ENCODE measurements at regions not wholly inside any gene's neighbourhood (a gene's known extent, or its start where the extent isn't known, plus 50 kb on each side); places are given as distances from the start of the nearest gene placed in this dataset.

GRCh38 chr17:68101987-68102314, 66.4 kb downstream of the KPNA2 start:
- peak overlapping the region; percentile 91 to 96 for H3K4ac ChIP-seq (ENCODE audit: low read depth in 1 of 2, low read length in 2 of 2)
- H3K14ac ChIP-seq (ENCODE audit: low read length in 2 of 2), result peak overlapping the region in 1 of 2 experiments; percentile 98
- peak overlapping the region; percentile 86 for H3K9ac ChIP-seq (ENCODE audit: low read length)
- H2AFZ ChIP-seq (ENCODE audit: low read depth, low read length), result peak overlapping the region; percentile 81
- H4K8ac ChIP-seq (ENCODE audit: low read length), result peak overlapping the region; percentile 96
- WGBS, result 2% methylated on average over 13 of the region's 20 CpGs
- H2BK5ac ChIP-seq (ENCODE audit: low read depth, low read length, poor library complexity, severe bottlenecking), result no peak overlapping the region
- H3K23ac ChIP-seq (ENCODE audit: low read length in 2 of 2), result peak overlapping the region in 1 of 2 experiments; percentile 93
- H2BK12ac ChIP-seq (ENCODE audit: low read length in 2 of 2), result peak overlapping the region in 1 of 2 experiments; percentile 92
- peak overlapping the region; percentile 90 for H4K91ac ChIP-seq (ENCODE audit: low read length)
- peaks cover 6% of the 10 kb centered on the region for H3K4me1 ChIP-seq (ENCODE audit: control insufficient read depth, insufficient read depth, low read depth, low read length)
- H3K79me1 ChIP-seq (replicated peaks; ENCODE audit: low read length, poor library complexity, severe bottlenecking), result peaks cover 6% of the 10 kb centered on the region
- H3K4me2 ChIP-seq (ENCODE audit: low read length, poor library complexity, severe bottlenecking), result peak overlapping the region; percentile 81
- peak overlapping the region; percentile 96 for H2BK15ac ChIP-seq (ENCODE audit: low read depth, poor library complexity, severe bottlenecking)
- no peak overlapping the region for H2AK5ac ChIP-seq (ENCODE audit: low read length, severe bottlenecking)
- peak overlapping the region; percentile 86 to 92 for H3K4me3 ChIP-seq (ENCODE audit: insufficient read depth in 1 of 2, low read depth in 1 of 2, low read length in 2 of 2)
- peaks cover 0 to 3% of the 10 kb centered on the region in 2 experiments for H3K36me3 ChIP-seq (ENCODE audit: control insufficient read depth in 1 of 2, insufficient read depth in 2 of 2, low read depth in 1 of 2, low read length in 2 of 2)
- no peak overlapping the region for H3K27ac ChIP-seq (ENCODE audit: low read length, poor library complexity, severe bottlenecking)
- peak overlapping the region; percentile 79 for H2BK120ac ChIP-seq (ENCODE audit: low read depth, low read length)
- no peaks in the 10 kb centered on the region for H3K27me3 ChIP-seq (ENCODE audit: control insufficient read depth in 1 of 2, insufficient read depth in 1 of 2, low read length in 2 of 2)
- peak; percentile 22 for DNase-seq
- H3K9me3 ChIP-seq (ENCODE audit: control insufficient read depth, low read length), result no peaks in the 10 kb centered on the region
- H3K18ac ChIP-seq (ENCODE audit: low read depth in 1 of 2, low read length in 2 of 2), result peak overlapping the region; percentile 86 to 98

GRCh38 chr17:68102318-68102758, 66.8 kb downstream of the KPNA2 start:
- 9% methylated on average over 17 of the region's 21 CpGs for WGBS
- H3K23ac ChIP-seq (ENCODE audit: low read length in 2 of 2), result no peak overlapping the region

GRCh38 chr17:68103148-68103547, 67.6 kb downstream of the KPNA2 start:
- H3K4me2 ChIP-seq (ENCODE audit: low read length, poor library complexity, severe bottlenecking), result peak overlapping the region; percentile 16
- H3K9me3 ChIP-seq (ENCODE audit: control insufficient read depth, low read length), result peaks cover 2% of the 10 kb centered on the region
- H3K27me3 ChIP-seq (ENCODE audit: control insufficient read depth in 1 of 2, insufficient read depth in 1 of 2, low read length in 2 of 2), result no peaks in the 10 kb centered on the region
- H2BK120ac ChIP-seq (ENCODE audit: low read depth, low read length), result no peak overlapping the region
- no peak overlapping the region for H3K14ac ChIP-seq (ENCODE audit: low read length in 2 of 2)
- no peak overlapping the region for H2BK5ac ChIP-seq (ENCODE audit: low read depth, low read length, poor library complexity, severe bottlenecking)
- H3K9ac ChIP-seq (ENCODE audit: low read length), result peak overlapping the region; percentile 86
- no peak overlapping the region for H3K27ac ChIP-seq (ENCODE audit: low read length, poor library complexity, severe bottlenecking)
- H2BK15ac ChIP-seq (ENCODE audit: low read depth, poor library complexity, severe bottlenecking), result no peak overlapping the region
- no peak overlapping the region for H3K4ac ChIP-seq (ENCODE audit: low read depth in 1 of 2, low read length in 2 of 2)
- H3K23ac ChIP-seq (ENCODE audit: low read length in 2 of 2), result no peak overlapping the region
- H4K91ac ChIP-seq (ENCODE audit: low read length), result no peak overlapping the region
- H2AK5ac ChIP-seq (ENCODE audit: low read length, severe bottlenecking), result no peak overlapping the region
- H3K36me3 ChIP-seq (ENCODE audit: control insufficient read depth in 1 of 2, insufficient read depth in 2 of 2, low read depth in 1 of 2, low read length in 2 of 2), result peaks cover 0 to 3% of the 10 kb centered on the region in 2 experiments
- H3K79me1 ChIP-seq (replicated peaks; ENCODE audit: low read length, poor library complexity, severe bottlenecking), result peaks cover 6% of the 10 kb centered on the region
- H2AFZ ChIP-seq (ENCODE audit: low read depth, low read length), result no peak overlapping the region
- peaks cover 4% of the 10 kb centered on the region for H3K4me1 ChIP-seq (ENCODE audit: control insufficient read depth, insufficient read depth, low read depth, low read length)
- H3K4me3 ChIP-seq (ENCODE audit: insufficient read depth in 1 of 2, low read depth in 1 of 2, low read length in 2 of 2), result peak overlapping the region in 1 of 2 experiments; percentile 92
- DNase-seq, result peak; percentile 7
- no peak overlapping the region for H2BK12ac ChIP-seq (ENCODE audit: low read length in 2 of 2)
- no peak overlapping the region for H4K8ac ChIP-seq (ENCODE audit: low read length)
- H3K18ac ChIP-seq (ENCODE audit: low read depth in 1 of 2, low read length in 2 of 2), result no peak overlapping the region

More at GRCh38 chr17:68102318-68102758, 66.8 kb downstream of the KPNA2 start:
- H3K36me3 ChIP-seq (ENCODE audit: control insufficient read depth in 1 of 2, insufficient read depth in 2 of 2, low read depth in 1 of 2, low read length in 2 of 2), result peaks cover 0 to 3% of the 10 kb centered on the region in 2 experiments
- peak overlapping the region; percentile 86 to 92 for H3K4me3 ChIP-seq (ENCODE audit: insufficient read depth in 1 of 2, low read depth in 1 of 2, low read length in 2 of 2)
- peak; percentile 12 for DNase-seq
- H2BK15ac ChIP-seq (ENCODE audit: low read depth, poor library complexity, severe bottlenecking), result peak overlapping the region; percentile 44
- H3K4me2 ChIP-seq (ENCODE audit: low read length, poor library complexity, severe bottlenecking), result peak overlapping the region; percentile 81
- H4K8ac ChIP-seq (ENCODE audit: low read length), result peak overlapping the region; percentile 60
- H3K4me1 ChIP-seq (ENCODE audit: control insufficient read depth, insufficient read depth, low read depth, low read length), result peaks cover 4% of the 10 kb centered on the region
- no peak overlapping the region for H3K14ac ChIP-seq (ENCODE audit: low read length in 2 of 2)
- no peak overlapping the region for H4K91ac ChIP-seq (ENCODE audit: low read length)
- H3K27me3 ChIP-seq (ENCODE audit: control insufficient read depth in 1 of 2, insufficient read depth in 1 of 2, low read length in 2 of 2), result no peaks in the 10 kb centered on the region
- no peaks in the 10 kb centered on the region for H3K9me3 ChIP-seq (ENCODE audit: control insufficient read depth, low read length)
- H3K9ac ChIP-seq (ENCODE audit: low read length), result peak overlapping the region; percentile 86
- H3K4ac ChIP-seq (ENCODE audit: low read depth in 1 of 2, low read length in 2 of 2), result no peak overlapping the region
- peak overlapping the region in 1 of 2 experiments; percentile 43 for H3K18ac ChIP-seq (ENCODE audit: low read depth in 1 of 2, low read length in 2 of 2)
- no peak overlapping the region for H2BK5ac ChIP-seq (ENCODE audit: low read depth, low read length, poor library complexity, severe bottlenecking)
- no peak overlapping the region for H2BK120ac ChIP-seq (ENCODE audit: low read depth, low read length)
- H2AFZ ChIP-seq (ENCODE audit: low read depth, low read length), result no peak overlapping the region
- no peak overlapping the region for H2BK12ac ChIP-seq (ENCODE audit: low read length in 2 of 2)
- no peak overlapping the region for H2AK5ac ChIP-seq (ENCODE audit: low read length, severe bottlenecking)
- peaks cover 6% of the 10 kb centered on the region for H3K79me1 ChIP-seq (replicated peaks; ENCODE audit: low read length, poor library complexity, severe bottlenecking)
- no peak overlapping the region for H3K27ac ChIP-seq (ENCODE audit: low read length, poor library complexity, severe bottlenecking)

- WGBS, result 100% methylated on average over 2 of the region's 2 CpGs
- Histone ChIP-seq H2BK12ac (ENCODE audit: low read length in 2 of 2) (no peak overlapping the region), H3K4me1 (ENCODE audit: control insufficient read depth, insufficient read depth, low read depth, low read length) (peaks cover 2% of the 10 kb centered on the region)
These were observed 70.5 kb downstream of the KPNA2 start for GRCh38 chr17:68106085-68106484.

More at GRCh38 chr17:68106085-68106484, 70.5 kb downstream of the KPNA2 start:
- no peak overlapping the region for H2BK15ac ChIP-seq (ENCODE audit: low read depth, poor library complexity, severe bottlenecking)
- H3K27ac ChIP-seq (ENCODE audit: low read length, poor library complexity, severe bottlenecking), result no peak overlapping the region
- no peak overlapping the region for H3K23ac ChIP-seq (ENCODE audit: low read length in 2 of 2)
- H2BK120ac ChIP-seq (ENCODE audit: low read depth, low read length), result no peak overlapping the region
- no peak overlapping the region for H3K18ac ChIP-seq (ENCODE audit: low read depth in 1 of 2, low read length in 2 of 2)
- H3K36me3 ChIP-seq (ENCODE audit: control insufficient read depth in 1 of 2, insufficient read depth in 2 of 2, low read depth in 1 of 2, low read length in 2 of 2), result peaks cover 3% of the 10 kb centered on the region in 2 experiments
- no peak overlapping the region for H3K4me2 ChIP-seq (ENCODE audit: low read length, poor library complexity, severe bottlenecking)
- H3K4me3 ChIP-seq (ENCODE audit: insufficient read depth in 1 of 2, low read depth in 1 of 2, low read length in 2 of 2), result no peak overlapping the region
- H3K9me3 ChIP-seq (ENCODE audit: control insufficient read depth, low read length), result peaks cover 7% of the 10 kb centered on the region
- no peak overlapping the region for H2AFZ ChIP-seq (ENCODE audit: low read depth, low read length)
- no peaks in the 10 kb centered on the region for H3K27me3 ChIP-seq (ENCODE audit: control insufficient read depth in 1 of 2, insufficient read depth in 1 of 2, low read length in 2 of 2)
- no peak overlapping the region for H3K14ac ChIP-seq (ENCODE audit: low read length in 2 of 2)
- peaks cover 9% of the 10 kb centered on the region for H3K79me1 ChIP-seq (replicated peaks; ENCODE audit: low read length, poor library complexity, severe bottlenecking)
- no peak overlapping the region for H4K91ac ChIP-seq (ENCODE audit: low read length)
- no peak for DNase-seq
- H2BK5ac ChIP-seq (ENCODE audit: low read depth, low read length, poor library complexity, severe bottlenecking), result no peak overlapping the region
- no peak overlapping the region for H3K4ac ChIP-seq (ENCODE audit: low read depth in 1 of 2, low read length in 2 of 2)
- no peak overlapping the region for H3K9ac ChIP-seq (ENCODE audit: low read length)
- no peak overlapping the region for H2AK5ac ChIP-seq (ENCODE audit: low read length, severe bottlenecking)
- no peak overlapping the region for H4K8ac ChIP-seq (ENCODE audit: low read length)

Measured in mesenchymal stem cell (in vitro differentiated cells and primary cell).